ENCODE measurements at regions not wholly inside any gene's neighbourhood (a gene's known extent, or its start where the extent isn't known, plus 50 kb on each side); places are given as distances from the start of the nearest gene placed in this dataset.

DNA sequence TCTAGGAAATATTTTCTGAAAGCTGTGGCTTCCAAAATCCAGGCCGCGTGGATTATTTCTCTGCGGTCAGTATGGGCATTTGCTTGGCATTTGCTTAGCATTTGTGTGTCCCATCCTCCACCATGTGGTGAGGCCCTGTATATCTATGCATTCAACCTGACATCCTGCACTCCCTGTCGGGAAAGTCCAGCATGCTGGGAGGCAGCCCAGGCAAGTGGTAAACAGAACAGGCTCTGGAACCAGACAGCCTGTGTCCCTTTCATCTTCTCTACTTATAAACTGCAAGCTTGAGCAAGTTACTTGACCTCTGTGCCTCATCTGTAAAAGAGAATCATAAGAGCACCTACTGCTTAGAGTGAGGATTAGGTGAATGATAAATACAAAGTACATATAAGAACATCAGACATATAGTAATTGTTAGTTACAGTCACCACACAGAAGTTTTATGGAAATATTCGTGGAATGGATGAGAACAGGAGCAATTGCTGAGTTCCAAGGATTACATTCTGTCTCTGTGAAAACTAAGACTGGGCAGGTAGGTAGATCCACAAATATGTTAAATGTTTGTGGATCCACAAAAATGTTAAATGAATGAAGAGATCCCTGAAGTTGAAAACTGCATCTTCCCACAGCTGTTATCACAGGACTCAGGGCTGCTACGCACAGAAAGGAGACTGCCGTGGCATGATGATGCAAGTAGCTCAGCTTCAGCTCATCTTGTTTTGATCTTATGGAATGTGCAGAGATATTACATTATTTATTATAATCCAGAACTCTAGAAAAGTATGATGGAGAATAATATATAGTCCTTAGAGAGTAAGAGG lies 317.0 kb upstream of the MMADHC start:
- Histone ChIP-seq H3K27me3 (ENCODE audit: insufficient read depth, low read length) (no peaks in the 10 kb centered on the region), H2AFZ (ENCODE audit: low read length, unreplicated experiment) (no peak overlapping the region), H3K4me1 (ENCODE audit: control insufficient read depth, insufficient read depth, low read length, unreplicated experiment) (peaks cover 10% of the 10 kb centered on the region), H3K4me3 (ENCODE audit: low read depth, low read length) (no peak overlapping the region), H3K36me3 (ENCODE audit: insufficient read depth, low read length) (no peaks in the 10 kb centered on the region), H3K27ac (ENCODE audit: low read depth, low read length) (no peak overlapping the region), H3K79me2 (ENCODE audit: control insufficient read depth, insufficient read depth, low read length, unreplicated experiment) (no peaks in the 10 kb centered on the region)

DNA sequence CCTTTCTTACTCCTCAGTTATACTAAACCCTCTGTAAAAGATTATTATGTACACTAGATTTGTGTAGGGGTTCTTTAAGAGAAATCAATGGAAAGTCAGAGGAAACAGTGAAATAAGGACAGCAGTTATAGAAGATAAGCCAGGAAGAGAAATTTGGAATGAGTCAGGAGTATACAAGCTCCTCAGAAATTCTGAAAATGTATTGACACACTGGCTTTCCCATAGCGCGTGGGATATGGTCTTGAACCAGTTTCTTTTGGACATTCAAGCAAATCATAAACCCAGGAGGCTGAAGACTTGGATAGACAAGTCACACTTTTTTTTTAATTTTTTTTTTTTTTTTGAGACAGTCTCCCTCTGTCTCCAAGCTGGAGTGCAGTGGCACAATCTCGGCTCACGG lies 316.1 kb upstream of the MMADHC start:
- Histone ChIP-seq H2AFZ (ENCODE audit: low read length, unreplicated experiment) (peak overlapping the region; percentile 43), H3K27ac (ENCODE audit: low read depth, low read length) (no peak overlapping the region), H3K79me2 (ENCODE audit: control insufficient read depth, insufficient read depth, low read length, unreplicated experiment) (no peaks in the 10 kb centered on the region), H3K36me3 (ENCODE audit: insufficient read depth, low read length) (no peaks in the 10 kb centered on the region), H3K27me3 (ENCODE audit: insufficient read depth, low read length) (no peaks in the 10 kb centered on the region), H3K4me1 (ENCODE audit: control insufficient read depth, insufficient read depth, low read length, unreplicated experiment) (peaks cover 10% of the 10 kb centered on the region), H3K4me3 (ENCODE audit: low read depth, low read length) (no peak overlapping the region)

DNA sequence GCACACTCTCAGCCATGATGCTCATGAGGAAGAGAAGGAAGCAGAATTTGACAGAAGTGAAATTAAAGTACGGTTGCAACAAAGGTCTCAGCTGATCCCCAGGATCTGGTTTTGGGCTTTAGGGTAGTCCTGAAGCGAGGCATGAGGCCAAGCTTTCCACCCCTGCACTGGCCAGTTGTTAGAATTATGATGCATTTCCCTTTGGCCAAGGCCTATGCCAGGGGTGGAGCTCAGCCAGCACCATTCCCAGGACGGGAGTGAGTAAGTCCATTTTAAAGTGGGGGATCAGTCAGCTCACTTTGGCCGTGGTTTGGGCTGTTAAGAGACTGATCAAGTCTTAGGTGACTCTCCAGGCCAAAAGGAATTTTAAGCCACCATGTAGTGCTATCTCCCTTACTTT lies 314.5 kb upstream of the MMADHC start:
- Histone ChIP-seq H3K79me2 (ENCODE audit: control insufficient read depth, insufficient read depth, low read length, unreplicated experiment) (no peaks in the 10 kb centered on the region), H2AFZ (ENCODE audit: low read length, unreplicated experiment) (peak overlapping the region; percentile 70), H3K4me3 (ENCODE audit: low read depth, low read length) (no peak overlapping the region), H3K36me3 (ENCODE audit: insufficient read depth, low read length) (no peaks in the 10 kb centered on the region), H3K4me1 (ENCODE audit: control insufficient read depth, insufficient read depth, low read length, unreplicated experiment) (peaks cover 10% of the 10 kb centered on the region), H3K27me3 (ENCODE audit: insufficient read depth, low read length) (no peaks in the 10 kb centered on the region), H3K27ac (ENCODE audit: low read depth, low read length) (no peak overlapping the region)

DNA sequence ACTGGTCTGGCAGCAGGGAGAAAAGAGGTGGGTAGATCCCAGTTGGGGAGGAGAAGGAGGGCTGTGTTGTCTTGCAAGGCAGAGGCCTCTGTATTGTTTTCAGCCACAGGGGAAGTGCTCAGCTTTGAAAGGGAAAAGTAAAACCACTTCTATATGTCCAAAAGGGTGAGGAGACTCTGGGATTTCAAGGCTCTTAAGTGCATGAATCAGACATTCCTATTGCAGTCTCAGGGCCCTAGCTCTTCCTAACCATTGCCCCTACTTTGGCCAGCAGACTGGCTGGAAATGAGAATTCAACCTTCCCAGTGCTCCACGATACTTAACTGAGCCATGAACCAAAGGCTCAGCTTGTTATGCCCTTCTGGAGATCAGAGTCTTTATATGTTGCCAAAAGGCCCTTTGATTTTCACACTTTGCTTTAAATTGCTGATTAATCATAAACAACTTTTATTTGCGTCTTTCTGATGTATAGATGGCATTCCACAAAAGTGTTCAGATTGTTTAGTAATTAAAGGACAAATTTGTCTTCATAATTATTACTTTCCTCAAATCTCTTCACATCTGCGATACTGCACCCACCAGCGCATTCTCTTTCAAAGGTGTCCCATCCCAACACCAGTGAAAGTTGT lies 313.8 kb upstream of the MMADHC start:
- no peak overlapping the region for H2AFZ ChIP-seq (ENCODE audit: low read length, unreplicated experiment)
- H3K79me2 ChIP-seq (ENCODE audit: control insufficient read depth, insufficient read depth, low read length, unreplicated experiment) = no peaks in the 10 kb centered on the region
- H3K27me3 ChIP-seq (ENCODE audit: insufficient read depth, low read length) = no peaks in the 10 kb centered on the region
- H3K4me3 ChIP-seq (ENCODE audit: low read depth, low read length) = no peak overlapping the region
- H3K36me3 ChIP-seq (ENCODE audit: insufficient read depth, low read length) = no peaks in the 10 kb centered on the region
- no peak overlapping the region for H3K27ac ChIP-seq (ENCODE audit: low read depth, low read length)
- peaks cover 10% of the 10 kb centered on the region for H3K4me1 ChIP-seq (ENCODE audit: control insufficient read depth, insufficient read depth, low read length, unreplicated experiment)

DNA sequence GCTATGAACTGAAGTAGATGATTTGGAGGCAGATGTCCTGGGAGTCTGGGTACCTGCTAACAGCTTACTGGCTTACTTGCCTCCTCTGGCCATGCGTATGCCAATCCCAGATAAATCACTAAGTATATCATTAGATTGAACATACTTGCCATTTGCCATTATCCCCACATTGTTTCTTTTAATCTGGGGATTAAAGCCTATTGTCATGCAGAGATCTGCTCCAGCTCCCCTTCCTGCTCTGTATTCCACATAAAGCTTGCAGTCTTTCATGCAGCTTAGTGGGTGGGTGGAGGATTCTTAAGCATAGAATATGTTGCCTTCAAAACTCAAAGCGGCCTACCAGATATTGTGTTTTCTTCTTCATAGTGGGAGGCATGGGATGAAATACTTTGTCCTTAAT lies 311.8 kb upstream of the MMADHC start:
- Histone ChIP-seq H3K27me3 (ENCODE audit: insufficient read depth, low read length) (no peaks in the 10 kb centered on the region), H3K4me1 (ENCODE audit: control insufficient read depth, insufficient read depth, low read length, unreplicated experiment) (peaks cover 10% of the 10 kb centered on the region), H3K36me3 (ENCODE audit: insufficient read depth, low read length) (no peaks in the 10 kb centered on the region), H2AFZ (ENCODE audit: low read length, unreplicated experiment) (no peak overlapping the region), H3K4me3 (ENCODE audit: low read depth, low read length) (no peak overlapping the region), H3K79me2 (ENCODE audit: control insufficient read depth, insufficient read depth, low read length, unreplicated experiment) (no peaks in the 10 kb centered on the region), H3K27ac (ENCODE audit: low read depth, low read length) (no peak overlapping the region)

DNA sequence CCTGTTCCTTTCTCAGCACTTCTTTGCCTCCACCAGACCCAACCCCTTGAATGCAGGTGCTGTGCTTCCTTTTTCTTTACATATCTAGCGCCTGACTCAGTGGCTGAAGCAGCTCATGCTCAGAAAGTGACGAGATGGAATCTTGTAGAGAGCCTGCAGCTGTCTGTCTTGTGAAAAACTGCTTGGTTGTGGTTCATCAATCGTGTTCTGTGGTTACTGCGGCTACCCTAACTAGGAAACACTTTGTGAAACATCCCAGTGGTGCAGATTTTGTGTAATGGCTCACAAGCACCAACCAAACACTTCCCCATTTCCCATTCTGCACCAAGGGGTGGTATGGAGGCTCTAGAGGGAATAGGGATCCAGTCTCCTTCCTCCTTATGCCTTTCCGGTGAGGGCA lies 307.2 kb upstream of the MMADHC start:
- Histone ChIP-seq H3K79me2 (ENCODE audit: control insufficient read depth, insufficient read depth, low read length, unreplicated experiment) (no peaks in the 10 kb centered on the region), H3K27me3 (ENCODE audit: insufficient read depth, low read length) (no peaks in the 10 kb centered on the region), H3K4me3 (ENCODE audit: low read depth, low read length) (no peak overlapping the region), H3K27ac (ENCODE audit: low read depth, low read length) (no peak overlapping the region), H3K4me1 (ENCODE audit: control insufficient read depth, insufficient read depth, low read length, unreplicated experiment) (no peaks in the 10 kb centered on the region), H3K36me3 (ENCODE audit: insufficient read depth, low read length) (no peaks in the 10 kb centered on the region), H2AFZ (ENCODE audit: low read length, unreplicated experiment) (no peak overlapping the region)

DNA sequence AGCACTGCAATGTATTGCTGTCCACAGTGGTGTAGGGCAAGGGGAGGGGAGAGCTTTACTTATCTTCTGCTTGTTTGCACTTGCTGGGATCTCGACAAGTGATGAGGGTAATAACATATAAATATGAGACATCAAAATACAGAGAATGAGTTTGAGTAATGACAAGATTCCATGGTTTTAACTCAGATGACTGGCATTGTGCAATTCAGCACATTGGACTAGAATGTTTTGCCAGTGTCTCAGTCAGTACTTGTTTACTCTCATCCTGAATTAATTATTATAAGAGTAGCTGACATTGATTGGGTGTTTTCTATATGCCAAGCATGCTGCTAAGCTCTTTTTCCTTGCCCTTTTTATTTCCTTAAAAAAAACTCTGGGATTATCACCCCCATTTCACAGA lies 306.7 kb upstream of the MMADHC start:
- Histone ChIP-seq H3K27ac (ENCODE audit: low read depth, low read length) (no peak overlapping the region), H3K4me3 (ENCODE audit: low read depth, low read length) (no peak overlapping the region), H2AFZ (ENCODE audit: low read length, unreplicated experiment) (no peak overlapping the region), H3K4me1 (ENCODE audit: control insufficient read depth, insufficient read depth, low read length, unreplicated experiment) (no peaks in the 10 kb centered on the region), H3K27me3 (ENCODE audit: insufficient read depth, low read length) (no peaks in the 10 kb centered on the region), H3K36me3 (ENCODE audit: insufficient read depth, low read length) (no peaks in the 10 kb centered on the region), H3K79me2 (ENCODE audit: control insufficient read depth, insufficient read depth, low read length, unreplicated experiment) (no peaks in the 10 kb centered on the region)

DNA sequence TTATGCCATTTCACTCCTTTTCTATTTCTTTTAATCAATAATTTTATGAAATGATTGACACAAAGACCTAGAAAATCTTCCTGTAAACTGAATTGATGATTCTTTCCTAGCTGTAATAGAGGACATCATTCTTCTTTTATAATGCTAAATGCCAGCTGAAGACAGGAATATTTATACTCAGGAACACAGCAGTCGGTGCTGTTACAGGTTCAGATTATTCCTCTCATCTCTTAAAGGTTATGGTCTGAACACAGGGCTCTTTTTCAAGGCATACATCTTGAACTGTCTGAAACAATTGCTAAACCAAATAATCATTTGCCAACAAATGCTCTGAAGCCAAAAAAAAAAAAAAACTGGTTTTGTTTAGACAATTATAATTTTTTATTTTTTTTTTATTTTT lies 305.0 kb upstream of the MMADHC start:
- no peak overlapping the region for H3K4me3 ChIP-seq (ENCODE audit: low read depth, low read length)
- no peaks in the 10 kb centered on the region for H3K79me2 ChIP-seq (ENCODE audit: control insufficient read depth, insufficient read depth, low read length, unreplicated experiment)
- H3K36me3 ChIP-seq (ENCODE audit: insufficient read depth, low read length) = no peaks in the 10 kb centered on the region
- H3K27ac ChIP-seq (ENCODE audit: low read depth, low read length) = no peak overlapping the region
- H3K27me3 ChIP-seq (ENCODE audit: insufficient read depth, low read length) = no peaks in the 10 kb centered on the region
- H2AFZ ChIP-seq (ENCODE audit: low read length, unreplicated experiment) = no peak overlapping the region
- no peaks in the 10 kb centered on the region for H3K4me1 ChIP-seq (ENCODE audit: control insufficient read depth, insufficient read depth, low read length, unreplicated experiment)

DNA sequence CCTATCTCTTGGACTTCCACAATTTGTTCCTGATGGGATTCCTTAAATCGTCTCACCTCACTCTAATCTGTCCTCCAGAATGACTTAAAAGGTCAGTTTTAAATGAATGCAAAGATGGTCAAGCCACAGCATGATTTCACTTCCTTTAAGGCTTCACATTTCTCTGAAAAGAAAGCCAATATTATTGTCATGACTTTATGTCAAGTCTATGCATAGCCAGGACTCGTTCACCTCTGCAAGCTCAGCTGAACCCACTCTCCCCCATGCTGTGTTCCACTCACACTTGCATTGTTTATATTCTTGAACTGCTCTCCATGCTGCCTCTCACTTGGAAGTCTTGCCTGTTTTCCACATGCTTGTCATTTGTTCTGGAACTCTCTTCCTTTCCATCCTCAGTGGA lies 298.4 kb upstream of the MMADHC start:
- H3K4me3 ChIP-seq (ENCODE audit: low read depth, low read length) = no peak overlapping the region
- no peaks in the 10 kb centered on the region for H3K27me3 ChIP-seq (ENCODE audit: insufficient read depth, low read length)
- no peak overlapping the region for H2AFZ ChIP-seq (ENCODE audit: low read length, unreplicated experiment)
- no peak overlapping the region for H3K27ac ChIP-seq (ENCODE audit: low read depth, low read length)
- H3K36me3 ChIP-seq (ENCODE audit: insufficient read depth, low read length) = no peaks in the 10 kb centered on the region
- H3K4me1 ChIP-seq (ENCODE audit: control insufficient read depth, insufficient read depth, low read length, unreplicated experiment) = no peaks in the 10 kb centered on the region
- H3K79me2 ChIP-seq (ENCODE audit: control insufficient read depth, insufficient read depth, low read length, unreplicated experiment) = no peaks in the 10 kb centered on the region

DNA sequence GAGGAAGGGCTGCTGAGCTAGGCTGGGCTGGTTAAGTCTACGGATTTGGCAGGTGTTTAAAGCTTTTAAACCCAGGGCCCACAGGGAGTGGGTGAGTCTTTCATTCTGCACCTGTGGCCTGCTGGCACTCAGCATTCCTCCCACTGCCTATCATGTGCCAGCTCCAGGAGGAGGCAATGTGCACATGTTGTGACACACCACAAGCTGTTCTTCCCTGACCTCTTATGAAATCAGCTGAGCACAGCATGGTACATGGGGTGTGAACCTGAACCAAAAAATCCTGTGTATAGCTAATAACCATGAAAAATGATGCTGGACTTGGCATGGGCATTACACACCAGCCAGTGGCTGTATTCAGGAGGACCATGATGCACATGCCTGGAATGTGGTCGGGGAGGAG lies 297.9 kb upstream of the MMADHC start:
- no peaks in the 10 kb centered on the region for H3K27me3 ChIP-seq (ENCODE audit: insufficient read depth, low read length)
- no peak overlapping the region for H3K27ac ChIP-seq (ENCODE audit: low read depth, low read length)
- no peaks in the 10 kb centered on the region for H3K36me3 ChIP-seq (ENCODE audit: insufficient read depth, low read length)
- no peak overlapping the region for H3K4me3 ChIP-seq (ENCODE audit: low read depth, low read length)
- no peaks in the 10 kb centered on the region for H3K4me1 ChIP-seq (ENCODE audit: control insufficient read depth, insufficient read depth, low read length, unreplicated experiment)
- H3K79me2 ChIP-seq (ENCODE audit: control insufficient read depth, insufficient read depth, low read length, unreplicated experiment) = no peaks in the 10 kb centered on the region
- H2AFZ ChIP-seq (ENCODE audit: low read length, unreplicated experiment) = no peak overlapping the region

DNA sequence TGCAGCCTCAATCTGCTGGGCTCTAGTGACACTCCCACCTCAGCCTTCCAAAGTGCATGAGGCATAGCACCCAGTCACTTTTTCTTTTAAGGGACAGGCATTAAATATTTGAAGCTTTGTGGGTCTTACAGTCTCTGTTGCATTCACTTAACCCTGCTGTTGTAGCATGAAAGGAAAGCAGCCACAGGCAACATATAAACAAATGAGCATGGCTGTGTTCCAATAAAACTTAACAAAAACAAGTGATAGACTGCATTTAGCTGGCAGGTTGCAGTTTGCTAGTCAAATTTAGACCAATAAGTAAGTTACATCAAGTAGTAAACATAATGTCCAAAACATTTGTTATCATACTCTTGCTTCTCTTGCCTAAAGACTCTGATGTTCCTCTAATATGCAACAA lies 297.3 kb upstream of the MMADHC start:
- no peak overlapping the region for H3K27ac ChIP-seq (ENCODE audit: low read depth, low read length)
- H3K4me3 ChIP-seq (ENCODE audit: low read depth, low read length) = no peak overlapping the region
- H3K4me1 ChIP-seq (ENCODE audit: control insufficient read depth, insufficient read depth, low read length, unreplicated experiment) = no peaks in the 10 kb centered on the region
- no peaks in the 10 kb centered on the region for H3K79me2 ChIP-seq (ENCODE audit: control insufficient read depth, insufficient read depth, low read length, unreplicated experiment)
- no peaks in the 10 kb centered on the region for H3K27me3 ChIP-seq (ENCODE audit: insufficient read depth, low read length)
- no peak overlapping the region for H2AFZ ChIP-seq (ENCODE audit: low read length, unreplicated experiment)
- no peaks in the 10 kb centered on the region for H3K36me3 ChIP-seq (ENCODE audit: insufficient read depth, low read length)

Data from ACC112 (cell line).